NCI-H774 (cell line): ENCODE measurements at regions not wholly inside any gene's neighbourhood (a gene's known extent, or its start where the extent isn't known, plus 50 kb on each side); places are given as distances from the start of the nearest gene placed in this dataset.
A peak's percentile ranks its signal among the peaks of the same experiment; 100 is the strongest.

Experiments used
- DNase-seq: peaks from one replicate; lab custom pipeline; 2025; lab: John Stamatoyannopoulos, UW

DNA sequence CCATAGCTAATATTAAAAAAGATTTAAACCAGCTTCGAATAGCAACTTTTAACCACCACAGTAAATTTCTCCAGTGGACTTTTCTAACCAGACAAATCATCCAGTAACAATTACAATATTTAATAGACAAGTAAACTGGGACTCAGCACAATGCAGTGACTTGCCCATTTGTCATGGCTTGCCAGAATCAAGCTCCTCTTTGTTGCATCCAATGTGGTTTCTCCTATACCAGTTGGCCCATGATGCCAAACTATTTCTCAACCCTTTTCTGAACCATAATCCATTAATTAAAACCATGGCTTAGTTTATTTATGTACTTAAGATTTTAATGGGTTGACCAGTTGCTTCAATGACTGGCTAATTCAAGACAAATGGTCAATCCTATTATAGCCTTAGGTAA, 64.4 kb downstream of the DIO2 start:
- no peak for DNase-seq

DNA sequence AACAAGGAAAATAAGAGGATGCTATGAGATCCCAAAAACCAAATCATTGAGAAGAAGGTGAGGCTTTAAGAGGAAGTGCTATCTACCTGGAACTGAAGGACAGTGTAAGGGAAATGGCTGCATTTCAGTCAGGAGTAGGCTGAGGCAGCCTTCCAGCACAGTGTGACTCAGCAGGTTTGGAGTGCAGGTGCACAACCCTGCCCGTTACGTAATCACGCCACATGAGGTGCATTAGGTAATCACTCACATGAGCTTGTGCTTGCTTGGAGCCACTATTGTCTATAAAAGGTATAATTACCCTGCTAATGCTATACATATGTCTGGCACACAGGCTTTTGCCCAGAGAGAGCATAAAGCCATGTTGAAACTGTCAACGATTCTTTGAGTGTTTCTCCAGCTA, 74.9 kb downstream of the DIO2 start:
- DNase-seq, result no peak

GRCh38 chr14:80135305-80136088, 75.8 kb downstream of the DIO2 start:
- no peak for DNase-seq

- DNase-seq, result no peak
Observed at GRCh38 chr14:80134321-80134720, 77.0 kb downstream of the DIO2 start.

DNA sequence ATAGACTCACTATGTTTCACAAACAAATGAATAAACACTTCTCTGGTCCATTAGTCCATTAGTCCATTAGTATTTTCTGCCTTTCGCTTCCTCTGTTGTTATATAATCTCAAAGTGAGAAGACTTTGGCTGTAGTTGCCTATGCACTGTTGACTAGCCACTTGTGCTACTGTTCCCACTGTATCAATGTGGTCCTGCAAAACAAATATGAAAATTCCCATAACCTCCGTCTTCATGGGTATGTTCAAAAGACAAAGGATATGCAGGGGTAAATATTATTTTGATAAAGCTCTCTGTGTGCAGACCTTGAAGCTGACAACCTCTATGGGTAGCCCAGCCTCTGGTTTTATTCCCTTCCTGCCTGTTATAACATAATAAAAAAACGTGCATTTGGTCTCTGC, 77.8 kb downstream of the DIO2 start:
- no peak for DNase-seq

DNA sequence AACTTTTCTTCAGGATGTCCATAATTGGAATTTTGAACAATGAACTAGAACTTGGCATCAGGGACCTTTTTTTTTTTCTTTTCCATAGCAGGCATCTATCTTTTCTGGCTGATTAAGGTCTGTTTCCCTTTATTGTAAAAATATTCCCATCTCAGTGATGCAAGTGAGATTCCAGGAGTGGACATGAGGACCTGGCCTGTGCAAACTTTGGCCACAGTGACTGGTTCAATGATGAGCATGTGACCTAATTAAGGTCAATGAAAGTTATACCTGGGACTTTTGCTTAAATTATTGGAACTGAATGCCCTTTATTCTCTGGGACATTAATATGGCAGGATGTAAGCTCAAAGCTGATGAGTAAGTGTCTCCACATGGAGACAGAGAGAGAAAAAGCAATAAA, 83.8 kb downstream of the DIO2 start:
- no peak for DNase-seq

- no peak for DNase-seq
Observed at GRCh38 chr14:80124794-80125193, 86.5 kb downstream of the DIO2 start.

- peak; percentile 22 for DNase-seq
Observed at GRCh38 chr14:80117876-80118275, 93.4 kb downstream of the DIO2 start.

DNA sequence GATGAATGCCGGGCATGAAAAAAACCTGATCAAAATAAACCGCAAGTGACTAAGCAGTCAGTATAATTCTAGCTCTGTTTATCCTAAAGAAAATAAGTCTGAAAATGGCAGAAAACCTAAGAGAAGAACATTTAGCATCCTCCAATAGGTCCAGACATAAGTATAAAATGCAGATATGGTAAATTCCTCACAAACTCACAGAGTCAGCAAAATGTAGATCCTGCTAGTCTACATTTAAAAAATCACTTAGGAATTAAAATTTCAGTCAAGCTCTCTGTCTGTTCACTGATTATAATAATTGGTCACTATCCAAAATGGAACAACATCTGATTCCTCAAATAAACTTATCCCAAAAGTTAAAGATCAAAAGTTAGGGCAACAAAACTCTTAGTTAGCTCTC, 95.1 kb downstream of the DIO2 start:
- no peak for DNase-seq

GRCh38 chr14:80110721-80111120, 100.6 kb downstream of the DIO2 start:
- DNase-seq, result no peak

GRCh38 chr14:80109055-80109454, 102.2 kb downstream of the DIO2 start:
- DNase-seq, result no peak

DNA sequence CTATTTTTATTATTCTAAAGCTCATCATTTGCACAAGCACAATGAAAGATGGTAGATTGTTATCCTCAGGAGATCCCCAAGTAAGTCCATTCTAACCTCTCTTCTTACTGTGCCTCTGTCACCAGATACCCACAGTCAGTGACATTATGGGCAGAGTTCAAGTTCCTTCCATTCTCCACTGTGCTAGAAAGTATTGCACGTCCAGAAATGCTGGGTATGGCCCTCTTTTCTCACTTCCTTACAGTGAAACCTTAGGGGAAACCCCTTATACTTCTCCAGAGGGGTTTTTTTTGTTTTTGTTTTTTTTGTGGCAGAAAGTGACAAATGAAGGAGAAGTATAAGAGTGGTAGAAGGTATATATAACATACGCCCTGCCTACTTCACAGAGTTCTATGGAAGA, 102.9 kb downstream of the DIO2 start:
- no peak for DNase-seq

- no peak for DNase-seq
Observed at GRCh38 chr14:80105488-80105994, 105.8 kb downstream of the DIO2 start.

- DNase-seq, result no peak
Observed at GRCh38 chr14:80101835-80102234, 109.5 kb downstream of the DIO2 start.

- no peak for DNase-seq
Observed at GRCh38 chr14:80100681-80101080, 110.6 kb downstream of the DIO2 start.

DNA sequence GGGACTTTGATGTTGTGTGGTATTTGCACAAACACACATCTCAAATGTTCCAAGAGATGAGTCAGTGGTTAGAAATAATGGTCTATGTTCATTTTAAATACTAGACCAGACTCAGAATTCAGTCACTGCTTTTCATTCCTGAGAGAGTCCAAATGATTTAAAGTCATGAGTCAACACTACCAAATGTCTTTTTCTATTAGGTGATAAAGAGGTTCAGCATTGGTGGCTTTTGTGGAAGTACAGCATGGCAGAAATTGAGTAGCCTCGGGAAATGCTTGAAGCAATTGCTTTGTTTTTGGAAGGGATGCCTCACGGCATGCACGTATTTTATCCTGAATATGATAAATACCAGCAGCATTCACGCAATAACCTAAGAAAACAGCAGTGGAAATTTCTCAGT, 115.7 kb downstream of the DIO2 start:
- DNase-seq, result no peak

DNA sequence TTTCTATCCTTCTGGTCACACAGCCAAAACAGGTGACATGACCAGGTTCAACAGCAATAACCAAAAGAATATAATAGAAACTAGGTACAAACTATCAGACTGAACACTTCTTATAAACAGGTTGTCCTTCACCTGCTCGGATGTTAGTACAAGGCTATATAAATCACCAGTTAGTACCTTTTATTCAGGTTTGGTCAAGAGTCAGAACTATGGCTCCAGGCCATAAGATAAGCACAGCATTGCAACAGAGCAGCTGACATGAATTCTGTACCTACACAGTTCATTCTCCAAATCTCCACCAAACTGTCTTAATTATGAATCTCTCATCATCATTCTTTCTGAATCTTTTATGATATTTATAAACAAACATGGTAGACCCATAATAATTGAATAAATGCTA, 123.9 kb downstream of the DIO2 start:
- DNase-seq, result no peak

- DNase-seq, result no peak
Observed at GRCh38 chr14:80084196-80084595, 127.1 kb downstream of the DIO2 start.

GRCh38 chr14:80080601-80081000, 130.7 kb downstream of the DIO2 start:
- no peak for DNase-seq

DNA sequence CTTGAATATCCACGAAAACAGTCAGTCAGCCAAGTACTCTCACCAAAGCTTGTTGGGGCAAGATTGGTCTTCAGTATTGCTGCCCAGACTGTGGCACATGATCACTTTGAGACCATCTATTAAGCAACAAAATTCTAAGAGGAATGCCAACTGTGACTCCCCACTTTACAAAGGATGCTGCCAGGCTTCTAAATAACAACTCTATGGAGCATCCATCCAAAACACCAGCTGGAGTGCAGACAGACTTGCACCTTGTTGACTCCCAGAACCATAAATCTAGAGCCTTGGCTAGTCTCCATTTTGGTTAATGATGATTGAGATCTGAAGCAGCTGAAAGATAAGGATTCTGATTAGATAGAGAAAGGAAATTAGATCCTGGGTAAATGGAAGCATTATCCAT, 132.8 kb downstream of the DIO2 start:
- DNase-seq, result no peak

DNA sequence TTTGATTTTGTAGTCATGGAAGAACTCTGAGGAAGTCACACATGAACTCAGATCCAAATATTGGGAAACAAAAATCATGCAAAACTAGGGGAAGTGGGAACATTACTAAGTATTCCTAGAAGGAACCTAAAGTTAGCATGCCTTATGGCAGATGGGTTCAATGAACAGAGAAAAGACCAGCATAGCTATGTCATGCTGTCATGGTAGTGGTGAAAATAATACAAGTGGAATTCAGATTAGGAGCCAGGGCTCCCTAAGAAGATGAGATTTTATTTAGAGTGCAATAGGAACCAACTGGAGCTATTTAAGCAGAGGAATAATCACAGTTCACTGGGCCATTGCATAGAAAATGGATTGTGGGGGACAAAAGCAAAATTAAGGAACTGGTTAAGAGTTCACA, 134.0 kb downstream of the DIO2 start:
- no peak for DNase-seq

DNA sequence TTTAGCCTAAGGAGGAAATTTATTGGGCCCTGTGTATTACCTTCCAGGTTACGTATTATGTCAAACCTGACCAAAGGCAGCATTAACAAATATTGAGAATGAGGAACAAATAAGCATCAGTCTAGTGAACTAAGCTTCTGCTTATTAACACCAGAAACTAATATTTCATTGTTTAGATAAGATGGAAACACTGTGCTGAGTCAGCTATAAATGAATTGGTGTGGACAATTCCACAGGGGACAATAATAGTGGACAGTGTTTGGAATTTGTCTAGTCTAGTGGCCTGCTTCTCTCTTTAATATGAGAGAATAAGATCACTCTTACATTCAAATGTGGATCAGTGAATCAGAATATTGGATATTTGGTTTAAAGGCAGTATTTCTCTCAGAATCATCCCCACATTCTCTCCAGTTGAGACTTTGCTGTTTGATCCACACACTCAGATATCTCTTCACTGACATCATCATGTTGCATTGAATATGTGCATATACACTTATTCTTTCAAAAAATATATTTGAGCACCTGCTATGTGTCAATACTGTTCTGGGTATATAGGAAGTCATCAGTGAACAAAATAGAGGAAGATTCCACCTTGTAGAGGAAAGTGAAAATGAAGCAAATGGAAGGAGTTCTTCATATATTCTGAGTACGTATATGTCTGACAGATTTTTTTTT, 136.3 kb downstream of the DIO2 start:
- DNase-seq, result no peak

DNA sequence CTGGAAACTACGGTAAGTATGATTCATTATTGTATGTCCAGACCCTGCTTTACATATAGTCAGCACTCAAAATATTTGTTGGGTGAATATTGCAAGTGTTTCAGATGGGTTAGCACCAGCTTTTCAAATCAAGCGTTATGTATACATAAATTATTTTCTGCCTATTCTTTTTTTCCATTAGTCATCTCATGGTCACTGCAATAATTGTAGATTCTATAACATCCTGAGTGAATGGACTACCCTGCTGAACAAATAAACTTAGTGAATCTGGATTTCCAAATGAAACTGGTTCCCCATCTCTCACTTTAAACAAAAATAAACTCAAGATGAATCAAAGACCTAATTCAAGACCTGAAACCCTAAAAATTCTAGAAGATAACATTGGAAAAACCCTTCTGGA, 152.3 kb downstream of the DIO2 start:
- no peak for DNase-seq

DNA sequence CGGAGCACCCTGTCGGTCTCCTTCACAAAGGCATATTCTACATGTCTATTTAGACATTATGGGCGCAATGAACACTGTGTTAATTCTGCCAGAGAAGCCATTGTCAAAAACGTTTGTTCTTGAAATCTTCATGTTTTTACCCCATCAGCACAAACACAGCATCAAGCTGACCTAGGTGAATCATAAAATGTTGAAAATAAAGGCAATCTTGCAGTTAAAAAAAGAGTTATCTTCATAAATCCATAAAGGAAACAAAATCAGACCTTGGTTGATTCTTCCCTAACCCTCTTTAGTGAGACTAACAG, 154.9 kb downstream of the DIO2 start:
- no peak for DNase-seq
